HEK293 (cell line): ENCODE measurements at regions not wholly inside any gene's neighbourhood (a gene's known extent, or its start where the extent isn't known, plus 50 kb on each side); places are given as distances from the start of the nearest gene placed in this dataset.

Experiments used
- CTCF ChIA-PET: fragments of 350-600 bp; formaldehyde crosslinking; extraction: SDS; loops from one replicate; lab custom pipeline; 2021; ENCODE audit warnings: antibody characterized with exemption; lab: Yijun Ruan, JAX
- POLR2A ChIA-PET: fragments of 300-600 bp; formaldehyde crosslinking; extraction: SDS; loops from one replicate; lab custom pipeline; 2020; ENCODE audit warnings: antibody characterized with exemption, inconsistent platforms; lab: Yijun Ruan, JAX
- H3K27ac ChIP-seq: fragments of 200-500 bp; sonication (Bioruptor generic); 2 replicates; pipeline ENCODE4 v1.5.1; 2014; ENCODE audit warnings: low read depth, low read length, control low read depth, inconsistent platforms; ENCODE audit errors: extremely low read depth
- H3K36me3 ChIP-seq, 2 experiments: fragments of 200-500 bp in 1 of 2; sonication (Bioruptor generic) in 1 of 2; 1 replicate in 1 of 2; 2 replicates in 1 of 2; pipeline ENCODE4 v1.5.1; 2014 to 2017; ENCODE audit warnings: inconsistent platforms in 2 of 2, low read length in 2 of 2; ENCODE audit not compliant: control insufficient read depth in 2 of 2, insufficient read depth in 1 of 2
- H3K4me1 ChIP-seq: fragments of 200-500 bp; sonication (Bioruptor generic); 2 replicates; pipeline ENCODE4 v1.5.1; 2014; ENCODE audit warnings: mild to moderate bottlenecking, low read length, inconsistent platforms; ENCODE audit not compliant: control insufficient read depth, insufficient read depth
- H3K4me3 ChIP-seq: 2 replicates; pipeline ENCODE4 v1.5.1; 2011; ENCODE audit warnings: low read depth, mild to moderate bottlenecking, control low read depth, low read length, moderate library complexity
- H3K9me3 ChIP-seq: fragments of 200-500 bp; sonication (Bioruptor generic); 2 replicates; pipeline ENCODE4 v1.5.1; 2014; ENCODE audit warnings: low read depth, low read length, inconsistent platforms; ENCODE audit not compliant: control insufficient read depth, insufficient read depth
- ATF2 ChIP-seq: fragments of 450-650 bp; formaldehyde crosslinking; IDR thresholded peaks from 2 replicates; pipeline ENCODE4 v1.5.1; 2016; ENCODE audit warnings: missing biosample characterization, missing genetic modification characterization, low read depth
- SCRT1 ChIP-seq: fragments of 450-650 bp; formaldehyde crosslinking; IDR thresholded peaks from 2 replicates; pipeline ENCODE4 v1.5.1; 2016; ENCODE audit warnings: missing biosample characterization, missing genetic modification characterization, borderline replicate concordance
- ZBTB20 ChIP-seq: fragments of 450-650 bp; formaldehyde crosslinking; IDR thresholded peaks from 2 replicates; pipeline ENCODE4 v1.5.1; 2016; ENCODE audit warnings: missing biosample characterization, missing genetic modification characterization
- ZBTB26 ChIP-seq: fragments of 450-650 bp; formaldehyde crosslinking; optimal IDR thresholded peaks from 2 replicates; pipeline ENCODE3; 2016; ENCODE audit warnings: missing biosample characterization, mild to moderate bottlenecking, missing genetic modification characterization
- ZBTB48 ChIP-seq: fragments of 450-650 bp; formaldehyde crosslinking; IDR thresholded peaks from 2 replicates; pipeline ENCODE4 v1.5.1; 2016; ENCODE audit warnings: missing biosample characterization, missing genetic modification characterization
- ZFP37 ChIP-seq: fragments of 450-650 bp; formaldehyde crosslinking; IDR thresholded peaks from 2 replicates; pipeline ENCODE4 v1.5.1; 2016; ENCODE audit warnings: missing biosample characterization, missing genetic modification characterization
- ZIC2 ChIP-seq: fragments of 450-650 bp; formaldehyde crosslinking; IDR thresholded peaks from 2 replicates; pipeline ENCODE4 v1.5.1; 2016; ENCODE audit warnings: missing biosample characterization, missing genetic modification characterization
- ZNF138 ChIP-seq: fragments of 450-650 bp; formaldehyde crosslinking; IDR thresholded peaks from 2 replicates; pipeline ENCODE4 v1.5.1; 2016; ENCODE audit warnings: missing biosample characterization, missing genetic modification characterization, borderline replicate concordance
- ZNF302 ChIP-seq: fragments of 450-650 bp; formaldehyde crosslinking; IDR thresholded peaks from 2 replicates; pipeline ENCODE4 v1.5.1; 2016; ENCODE audit warnings: missing biosample characterization, missing genetic modification characterization, low read depth
- ZNF433 ChIP-seq: fragments of 450-650 bp; formaldehyde crosslinking; IDR thresholded peaks from 2 replicates; pipeline ENCODE4 v1.5.1; 2016; ENCODE audit warnings: missing biosample characterization, missing genetic modification characterization, low read depth
- ZNF544 ChIP-seq: fragments of 450-650 bp; formaldehyde crosslinking; IDR thresholded peaks from 2 replicates; pipeline ENCODE4 v1.5.0; 2017; ENCODE audit warnings: missing biosample characterization, missing genetic modification characterization
- ZNF610 ChIP-seq: fragments of 450-650 bp; formaldehyde crosslinking; IDR thresholded peaks from 2 replicates; pipeline ENCODE4 v1.5.1; 2016; ENCODE audit warnings: missing biosample characterization, missing genetic modification characterization, borderline replicate concordance
- ZNF626 ChIP-seq: fragments of 450-650 bp; sonication (Bioruptor Pico); formaldehyde crosslinking; IDR thresholded peaks from 2 replicates; pipeline ENCODE4 v1.5.1; 2018; ENCODE audit warnings: missing biosample characterization, missing genetic modification characterization, inconsistent platforms
- ZNF629 ChIP-seq: fragments of 450-650 bp; formaldehyde crosslinking; IDR thresholded peaks from 2 replicates; pipeline ENCODE4 v1.5.1; 2017; ENCODE audit warnings: missing biosample characterization, missing genetic modification characterization
- ZNF76 ChIP-seq: fragments of 450-650 bp; formaldehyde crosslinking; IDR thresholded peaks from 2 replicates; pipeline ENCODE4; 2016; ENCODE audit warnings: low read depth, missing biosample characterization, missing genetic modification characterization, borderline replicate concordance
- ZNF785 ChIP-seq: fragments of 450-650 bp; formaldehyde crosslinking; IDR thresholded peaks from 2 replicates; pipeline ENCODE4 v1.5.1; 2016; ENCODE audit warnings: missing biosample characterization, missing genetic modification characterization
- ZSCAN4 ChIP-seq: fragments of 450-650 bp; formaldehyde crosslinking; IDR thresholded peaks from 2 replicates; pipeline ENCODE4 v1.5.1; 2017; ENCODE audit warnings: missing biosample characterization, missing genetic modification characterization
- TF ChIP-seq, protein P1 (sequence below): sonication (generic); formaldehyde crosslinking; IDR thresholded peaks from 2 replicates; pipeline ENCODE4 v1.8.1; 2022; ENCODE audit warnings: mild to moderate bottlenecking, moderate library complexity, missing genetic modification reagents
- TF ChIP-seq, protein P2 (sequence below): fragments of 450-650 bp; formaldehyde crosslinking; IDR thresholded peaks from 2 replicates; pipeline ENCODE4 v1.5.1; 2016; ENCODE audit warnings: missing biosample characterization, missing genetic modification characterization
- TF ChIP-seq, protein P3 (sequence below): fragments of 450-650 bp; formaldehyde crosslinking; IDR thresholded peaks from 2 replicates; pipeline ENCODE4 v1.5.1; 2016; ENCODE audit warnings: missing biosample characterization, missing genetic modification characterization
- TF ChIP-seq, protein P4 (sequence below): fragments of 450-650 bp; formaldehyde crosslinking; IDR thresholded peaks from 2 replicates; pipeline ENCODE4 v1.5.1; 2016; ENCODE audit warnings: missing biosample characterization, missing genetic modification characterization
- TF ChIP-seq, protein P5 (sequence below): fragments of 450-650 bp; formaldehyde crosslinking; IDR thresholded peaks from 2 replicates; pipeline ENCODE4 v1.5.1; 2016; ENCODE audit warnings: missing biosample characterization, missing genetic modification characterization
- TF ChIP-seq, protein P6 (sequence below): fragments of 450-650 bp; formaldehyde crosslinking; IDR thresholded peaks from 2 replicates; pipeline ENCODE4 v1.5.1; 2016; ENCODE audit warnings: missing biosample characterization, missing genetic modification characterization, borderline replicate concordance

DNA sequence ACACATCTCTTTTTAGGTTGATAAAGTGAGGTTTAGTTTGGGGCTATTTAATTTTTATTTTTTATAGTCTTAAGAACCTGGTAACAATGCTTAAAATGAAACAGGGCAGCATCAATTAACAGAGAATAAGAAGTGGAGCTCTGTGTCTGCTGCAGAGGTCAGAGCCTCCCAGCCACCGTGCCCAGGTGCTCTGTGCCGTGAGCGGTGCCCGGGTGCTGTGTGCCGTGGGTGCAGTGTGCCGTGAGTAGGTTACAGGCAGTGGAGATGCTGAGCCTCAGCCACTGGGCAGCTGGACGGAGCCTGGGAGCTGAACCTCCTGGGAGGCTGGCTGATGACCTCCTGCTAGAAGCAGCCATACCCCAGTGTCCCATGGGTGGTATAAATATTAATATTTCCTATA is 250.0 kb downstream of the KLF6 start:
- no peaks in the 10 kb centered on the region for H3K36me3 ChIP-seq
- H3K9me3 ChIP-seq = no peaks in the 10 kb centered on the region
- no peak for TF ChIP-seq ZNF433 (tag by site-specific recombination)
- TF ChIP-seq, protein P1, sequence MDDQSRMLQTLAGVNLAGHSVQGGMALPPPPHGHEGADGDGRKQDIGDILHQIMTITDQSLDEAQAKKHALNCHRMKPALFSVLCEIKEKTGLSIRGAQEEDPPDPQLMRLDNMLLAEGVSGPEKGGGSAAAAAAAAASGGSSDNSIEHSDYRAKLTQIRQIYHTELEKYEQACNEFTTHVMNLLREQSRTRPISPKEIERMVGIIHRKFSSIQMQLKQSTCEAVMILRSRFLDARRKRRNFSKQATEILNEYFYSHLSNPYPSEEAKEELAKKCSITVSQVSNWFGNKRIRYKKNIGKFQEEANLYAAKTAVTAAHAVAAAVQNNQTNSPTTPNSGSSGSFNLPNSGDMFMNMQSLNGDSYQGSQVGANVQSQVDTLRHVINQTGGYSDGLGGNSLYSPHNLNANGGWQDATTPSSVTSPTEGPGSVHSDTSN (CRISPR knock-in tag) = no peak
- TF ChIP-seq, protein P2, sequence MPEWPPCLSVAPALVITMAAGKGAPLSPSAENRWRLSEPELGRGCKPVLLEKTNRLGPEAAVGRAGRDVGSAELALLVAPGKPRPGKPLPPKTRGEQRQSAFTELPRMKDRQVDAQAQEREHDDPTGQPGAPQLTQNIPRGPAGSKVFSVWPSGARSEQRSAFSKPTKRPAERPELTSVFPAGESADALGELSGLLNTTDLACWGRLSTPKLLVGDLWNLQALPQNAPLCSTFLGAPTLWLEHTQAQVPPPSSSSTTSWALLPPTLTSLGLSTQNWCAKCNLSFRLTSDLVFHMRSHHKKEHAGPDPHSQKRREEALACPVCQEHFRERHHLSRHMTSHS = no peak
- H3K27ac ChIP-seq = no peak overlapping the region
- ChIA-PET CTCF (no interaction called here), POLR2A (interaction anchor here (1.4 kb wide), 1 partner anchor 250 kb away, joined by 5 read pairs; the partner anchor contains the start of gene KLF6)
- no peak overlapping the region for H3K4me3 ChIP-seq
- H3K4me1 ChIP-seq = peaks cover 11% of the 10 kb centered on the region

- Histone ChIP-seq H3K9me3 (no peaks in the 10 kb centered on the region), H3K4me1 (peaks cover 10% of the 10 kb centered on the region), H3K36me3 (no peaks in the 10 kb centered on the region), H3K27ac (no peak overlapping the region), H3K4me3 (no peak overlapping the region)
- ChIA-PET POLR2A (interaction anchor here (1.4 kb wide), 1 partner anchor 251 kb away, joined by 5 read pairs; the partner anchor contains the start of gene KLF6), CTCF (interaction anchor here (0.7 kb wide), 1 partner anchor 1148 kb away, joined by 3 read pairs; no protein-coding TSS in a partner anchor)
- no peak for TF ChIP-seq ZSCAN4 (tag by site-specific recombination)
- peak; percentile 87 for TF ChIP-seq ATF2 (tag by site-specific recombination)
- TF ChIP-seq, protein P3, sequence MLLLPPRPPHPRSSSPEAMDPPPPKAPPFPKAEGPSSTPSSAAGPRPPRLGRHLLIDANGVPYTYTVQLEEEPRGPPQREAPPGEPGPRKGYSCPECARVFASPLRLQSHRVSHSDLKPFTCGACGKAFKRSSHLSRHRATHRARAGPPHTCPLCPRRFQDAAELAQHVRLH (tag by site-specific recombination) = no peak
- TF ChIP-seq, protein P4, sequence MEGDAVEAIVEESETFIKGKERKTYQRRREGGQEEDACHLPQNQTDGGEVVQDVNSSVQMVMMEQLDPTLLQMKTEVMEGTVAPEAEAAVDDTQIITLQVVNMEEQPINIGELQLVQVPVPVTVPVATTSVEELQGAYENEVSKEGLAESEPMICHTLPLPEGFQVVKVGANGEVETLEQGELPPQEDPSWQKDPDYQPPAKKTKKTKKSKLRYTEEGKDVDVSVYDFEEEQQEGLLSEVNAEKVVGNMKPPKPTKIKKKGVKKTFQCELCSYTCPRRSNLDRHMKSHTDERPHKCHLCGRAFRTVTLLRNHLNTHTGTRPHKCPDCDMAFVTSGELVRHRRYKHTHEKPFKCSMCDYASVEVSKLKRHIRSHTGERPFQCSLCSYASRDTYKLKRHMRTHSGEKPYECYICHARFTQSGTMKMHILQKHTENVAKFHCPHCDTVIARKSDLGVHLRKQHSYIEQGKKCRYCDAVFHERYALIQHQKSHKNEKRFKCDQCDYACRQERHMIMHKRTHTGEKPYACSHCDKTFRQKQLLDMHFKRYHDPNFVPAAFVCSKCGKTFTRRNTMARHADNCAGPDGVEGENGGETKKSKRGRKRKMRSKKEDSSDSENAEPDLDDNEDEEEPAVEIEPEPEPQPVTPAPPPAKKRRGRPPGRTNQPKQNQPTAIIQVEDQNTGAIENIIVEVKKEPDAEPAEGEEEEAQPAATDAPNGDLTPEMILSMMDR (tag by site-specific recombination) = no peak
- TF ChIP-seq ZIC2 (tag by site-specific recombination) = no peak
- TF ChIP-seq ZNF610 (tag by site-specific recombination) = no peak
- TF ChIP-seq ZNF544 = no peak
- TF ChIP-seq ZNF76 = no peak
- TF ChIP-seq ZBTB48 = no peak
- TF ChIP-seq SCRT1 (tag by site-specific recombination) = 0 out of 2 replicates have a peak, but pooled peaks have one; percentile 57
- TF ChIP-seq ZNF302 (tag by site-specific recombination) = no peak
- TF ChIP-seq ZNF629 (tag by site-specific recombination) = peak; percentile 69
- no peak for TF ChIP-seq ZBTB26
- no peak for TF ChIP-seq ZNF626
- TF ChIP-seq, protein P5, sequence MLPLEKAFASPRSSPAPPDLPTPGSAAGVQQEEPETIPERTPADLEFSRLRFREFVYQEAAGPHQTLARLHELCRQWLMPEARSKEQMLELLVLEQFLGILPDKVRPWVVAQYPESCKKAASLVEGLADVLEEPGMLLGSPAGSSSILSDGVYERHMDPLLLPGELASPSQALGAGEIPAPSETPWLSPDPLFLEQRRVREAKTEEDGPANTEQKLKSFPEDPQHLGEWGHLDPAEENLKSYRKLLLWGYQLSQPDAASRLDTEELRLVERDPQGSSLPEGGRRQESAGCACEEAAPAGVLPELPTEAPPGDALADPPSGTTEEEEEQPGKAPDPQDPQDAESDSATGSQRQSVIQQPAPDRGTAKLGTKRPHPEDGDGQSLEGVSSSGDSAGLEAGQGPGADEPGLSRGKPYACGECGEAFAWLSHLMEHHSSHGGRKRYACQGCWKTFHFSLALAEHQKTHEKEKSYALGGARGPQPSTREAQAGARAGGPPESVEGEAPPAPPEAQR = no peak
- no peak for TF ChIP-seq ZNF138 (tag by site-specific recombination)
- TF ChIP-seq ZNF785 (tag by site-specific recombination) = no peak
- no peak for TF ChIP-seq ZFP37 (tag by site-specific recombination)
- no peak for TF ChIP-seq ZBTB20 (tag by site-specific recombination)
- TF ChIP-seq, protein P6, sequence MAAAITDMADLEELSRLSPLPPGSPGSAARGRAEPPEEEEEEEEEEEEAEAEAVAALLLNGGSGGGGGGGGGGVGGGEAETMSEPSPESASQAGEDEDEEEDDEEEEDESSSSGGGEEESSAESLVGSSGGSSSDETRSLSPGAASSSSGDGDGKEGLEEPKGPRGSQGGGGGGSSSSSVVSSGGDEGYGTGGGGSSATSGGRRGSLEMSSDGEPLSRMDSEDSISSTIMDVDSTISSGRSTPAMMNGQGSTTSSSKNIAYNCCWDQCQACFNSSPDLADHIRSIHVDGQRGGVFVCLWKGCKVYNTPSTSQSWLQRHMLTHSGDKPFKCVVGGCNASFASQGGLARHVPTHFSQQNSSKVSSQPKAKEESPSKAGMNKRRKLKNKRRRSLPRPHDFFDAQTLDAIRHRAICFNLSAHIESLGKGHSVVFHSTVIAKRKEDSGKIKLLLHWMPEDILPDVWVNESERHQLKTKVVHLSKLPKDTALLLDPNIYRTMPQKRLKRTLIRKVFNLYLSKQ (tag by site-specific recombination) = no peak
Measured at GRCh38 chr10:3534433-3534832, 250.6 kb downstream of the KLF6 start.
